GM19468 (cell line): ENCODE measurements at regions not wholly inside any gene's neighbourhood (a gene's known extent, or its start where the extent isn't known, plus 50 kb on each side); places are given as distances from the start of the nearest gene placed in this dataset.

Source experiments
- ATAC-seq: cut with Tn5 transposase; IDR thresholded peaks from one replicate; pipeline ENCODE4 v1.9.1; 2021; ENCODE audit warnings: mild to moderate bottlenecking, moderate library complexity, moderate number of reproducible peaks; ENCODE audit not compliant: unreplicated experiment; ENCODE audit errors: extremely low read depth

- no peak for ATAC-seq
Measured at GRCh38 chr2:56444339-56444738, 260.5 kb downstream of the CCDC85A start.

DNA sequence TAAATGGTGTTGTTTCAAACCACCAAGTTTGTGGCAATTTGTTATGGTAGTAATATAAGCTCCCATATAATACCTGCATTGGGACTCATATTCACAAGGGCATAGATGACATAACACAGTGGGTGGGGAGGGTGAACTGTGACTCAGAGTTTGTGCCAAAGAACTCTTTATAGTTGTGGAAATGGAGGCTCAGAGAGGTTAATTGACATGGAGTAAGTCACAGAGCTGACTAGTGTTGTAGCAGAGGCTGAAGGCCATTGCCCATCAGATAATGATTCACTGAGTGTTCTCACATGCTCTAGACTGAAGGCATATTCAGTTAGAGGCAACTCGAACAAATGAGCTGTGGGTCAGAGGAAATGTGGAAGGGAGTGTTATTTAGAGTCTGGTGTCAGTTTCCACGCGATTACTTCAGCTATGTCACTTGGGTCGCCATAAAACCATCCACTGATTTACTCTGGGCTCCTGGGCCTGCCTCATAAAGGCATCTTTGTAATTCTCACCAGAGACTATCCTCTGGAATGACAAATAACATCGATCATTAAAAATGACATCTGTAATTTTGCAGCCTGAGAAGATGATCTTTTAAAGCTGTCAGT, 264.7 kb downstream of the CCDC85A start:
- ATAC-seq, result no peak

- no peak for ATAC-seq
Measured at GRCh38 chr2:56449002-56449431, 265.2 kb downstream of the CCDC85A start.

- no peak for ATAC-seq
Measured at GRCh38 chr2:56449449-56449860, 265.7 kb downstream of the CCDC85A start.

DNA sequence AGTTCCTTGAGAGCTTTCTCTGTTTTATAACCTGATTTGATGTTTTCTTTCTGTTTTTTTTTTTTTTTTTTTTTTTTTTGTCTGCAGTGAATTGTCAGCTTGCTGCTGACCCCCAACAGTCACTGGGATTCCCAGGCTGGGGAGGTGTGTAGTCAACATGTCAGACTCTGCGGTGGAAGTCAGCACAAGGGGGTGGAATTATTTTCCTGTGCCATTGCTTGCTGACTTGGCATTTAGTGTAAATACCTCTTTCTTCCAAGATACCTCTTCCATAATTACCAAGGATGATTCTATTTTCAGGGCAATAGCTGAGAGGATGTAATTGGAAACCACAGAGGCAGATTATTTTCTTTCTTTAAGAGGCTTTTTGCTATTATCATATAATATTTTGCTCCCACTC, 266.3 kb downstream of the CCDC85A start:
- no peak for ATAC-seq

DNA sequence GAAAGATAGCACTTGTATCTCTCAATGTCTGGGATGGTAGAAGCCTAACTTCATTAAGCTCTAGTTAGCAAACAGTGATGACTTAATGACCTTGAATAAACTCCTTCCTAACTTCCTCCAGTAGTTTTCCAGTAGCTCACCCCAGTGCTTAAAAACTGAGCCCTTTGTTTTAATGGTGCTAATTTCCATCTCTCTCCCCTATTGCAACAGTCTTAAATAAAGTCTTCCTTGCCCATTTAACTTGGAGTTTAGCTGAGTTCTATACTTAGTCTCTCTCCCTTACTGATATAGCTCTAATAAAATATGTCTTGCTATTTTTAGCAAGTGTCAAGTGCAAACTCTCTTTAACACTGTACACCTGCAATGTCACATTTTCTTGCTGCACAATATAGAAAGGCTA, 267.0 kb downstream of the CCDC85A start:
- ATAC-seq, result no peak

DNA sequence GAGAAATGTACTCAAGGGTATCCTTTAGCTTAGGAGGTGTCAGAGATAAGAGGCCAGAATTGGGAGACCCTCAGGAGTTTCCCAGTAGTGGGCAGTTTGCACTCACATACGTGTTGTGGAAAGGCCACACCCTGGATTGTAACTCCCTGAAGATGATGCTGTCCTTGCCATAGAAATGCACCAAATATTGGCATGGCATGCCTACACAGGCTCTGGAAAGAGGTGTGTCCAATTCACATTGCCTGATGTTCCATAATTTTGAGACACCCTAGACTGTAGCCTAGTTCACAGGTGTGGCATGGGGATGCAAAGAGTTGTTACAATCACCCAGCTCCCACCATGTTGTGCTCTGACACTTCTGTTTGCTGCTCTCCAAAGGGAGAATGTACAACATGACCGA, 271.9 kb downstream of the CCDC85A start:
- ATAC-seq, result no peak

DNA sequence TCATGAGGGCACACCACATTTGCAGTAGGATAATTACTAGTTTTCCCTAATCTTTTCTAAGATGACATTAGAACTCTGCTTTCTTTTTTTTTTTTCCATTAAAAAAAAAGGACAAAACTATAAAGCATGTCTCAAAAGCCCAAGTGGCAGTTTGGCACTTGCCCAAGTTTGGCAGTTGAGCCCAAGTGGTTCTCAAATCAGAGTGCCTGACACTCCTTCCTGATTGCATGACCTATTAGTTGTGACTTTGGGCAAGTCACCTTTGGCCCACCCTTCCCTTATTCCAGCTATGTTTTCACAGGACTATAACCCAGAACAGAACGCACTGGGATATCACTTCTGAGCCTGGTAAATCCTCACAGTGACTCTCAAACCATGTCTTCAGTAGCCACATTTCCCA, 273.0 kb downstream of the CCDC85A start:
- ATAC-seq, result no peak

DNA sequence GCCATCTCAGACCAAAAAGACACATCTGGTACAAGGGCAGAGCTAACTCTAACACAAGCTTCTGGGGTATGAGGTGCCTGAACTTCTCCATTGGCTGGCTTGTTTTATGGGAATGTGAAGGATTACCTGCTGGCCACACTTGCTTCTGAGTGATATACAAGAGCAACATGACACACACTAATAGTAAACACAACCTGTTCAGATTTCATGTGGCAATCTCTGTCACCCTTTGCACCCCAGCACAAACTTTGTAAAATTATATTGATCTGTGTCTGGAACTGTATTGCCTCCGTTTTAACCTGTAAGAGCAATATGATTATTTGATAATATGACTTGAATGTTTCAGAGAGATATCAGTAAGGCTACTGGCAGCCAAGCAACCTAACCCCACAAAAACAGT, 276.7 kb downstream of the CCDC85A start:
- no peak for ATAC-seq

DNA sequence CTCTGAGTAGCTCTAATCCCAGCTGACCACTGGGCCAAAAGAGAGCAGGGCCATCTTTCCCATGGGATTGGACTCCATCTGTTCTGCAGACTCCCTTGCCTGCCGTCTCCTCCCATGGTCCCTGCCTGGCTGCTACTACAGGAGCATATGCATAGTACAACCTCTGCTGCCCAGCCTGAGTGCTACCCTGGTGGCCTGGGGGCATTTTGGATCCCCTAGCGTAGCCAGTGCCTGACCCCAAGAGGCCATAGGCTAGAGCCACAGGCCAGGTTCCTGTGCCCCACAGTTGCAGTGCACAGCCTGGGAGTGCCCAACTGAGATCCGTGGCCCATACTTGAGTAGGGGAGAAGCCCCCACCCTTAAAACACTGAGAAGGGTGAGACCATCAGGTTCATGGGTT, 280.3 kb downstream of the CCDC85A start:
- ATAC-seq, result no peak

- no peak for ATAC-seq
Measured at GRCh38 chr2:56464613-56465012, 280.8 kb downstream of the CCDC85A start.

DNA sequence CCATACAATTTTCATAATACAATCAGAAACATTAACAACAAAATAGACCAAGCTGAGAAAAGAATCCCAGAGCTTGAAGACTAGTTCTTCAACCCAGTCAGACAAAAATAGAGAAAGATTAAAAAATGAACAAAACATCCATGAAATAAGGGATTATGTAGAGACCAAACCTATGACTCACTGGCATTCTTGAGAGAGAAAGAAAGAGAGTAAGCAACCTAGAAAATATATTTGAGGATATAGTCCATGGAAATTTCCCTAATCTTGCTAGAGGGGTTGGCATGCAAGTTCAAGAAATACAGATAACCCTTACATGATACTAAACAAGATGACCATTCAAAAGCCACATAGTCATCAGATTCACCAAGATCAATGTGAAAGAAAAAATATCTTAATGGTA, 281.7 kb downstream of the CCDC85A start:
- no peak for ATAC-seq

GRCh38 chr2:56473524-56473923, 289.7 kb downstream of the CCDC85A start:
- no peak for ATAC-seq

DNA sequence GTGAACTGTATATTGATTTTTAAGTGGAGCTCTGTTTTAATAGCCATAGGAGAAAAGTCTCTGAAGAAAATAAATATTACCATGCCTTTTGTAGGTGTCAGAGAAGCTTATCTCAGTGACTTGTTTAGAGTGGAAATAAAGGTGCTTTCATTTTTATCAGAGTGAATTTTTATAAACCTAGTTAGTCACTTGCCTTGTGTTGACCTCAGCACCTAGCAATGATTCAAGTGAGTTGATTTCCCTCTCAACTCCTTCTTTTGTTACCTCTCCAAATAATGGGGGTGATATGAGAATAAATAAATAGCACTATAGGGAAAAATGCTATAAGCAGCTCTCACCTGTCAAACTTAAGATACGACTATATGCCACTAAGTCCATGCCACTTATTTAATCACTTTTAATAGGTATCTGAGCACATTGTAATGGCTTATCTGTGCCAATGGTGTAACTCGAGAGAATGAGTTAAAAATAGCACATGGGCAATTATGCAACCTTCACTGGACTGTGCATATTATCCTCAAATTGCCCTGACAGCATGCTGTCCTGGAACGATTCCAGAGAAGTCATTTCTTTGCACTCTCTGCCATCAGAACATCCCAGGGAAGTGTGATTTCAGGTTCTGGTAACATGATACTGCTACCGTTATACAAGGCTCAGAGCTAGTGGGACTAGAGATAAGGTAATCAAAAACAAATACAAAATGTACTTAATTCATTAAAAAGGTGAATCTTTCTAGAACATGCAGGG, 290.8 kb downstream of the CCDC85A start:
- no peak for ATAC-seq

DNA sequence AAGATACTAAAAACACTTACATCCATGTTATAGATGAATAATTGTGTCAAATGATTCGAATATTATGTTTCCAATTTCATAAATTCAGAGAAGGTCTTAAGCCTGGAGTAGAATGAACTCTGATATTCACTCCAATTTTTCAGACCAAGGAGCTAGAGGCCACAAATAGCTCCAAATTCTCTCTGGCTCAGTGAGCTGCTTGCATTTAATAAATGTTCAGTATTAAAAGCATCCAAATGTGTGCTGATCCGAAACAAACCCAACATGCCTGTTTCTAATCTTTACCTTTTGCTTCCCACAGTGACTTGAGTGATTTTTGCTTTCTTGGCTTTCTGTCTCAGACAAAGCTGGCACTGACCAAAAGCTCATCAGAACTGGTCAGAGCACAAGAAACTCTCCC, 291.4 kb downstream of the CCDC85A start:
- ATAC-seq, result no peak

DNA sequence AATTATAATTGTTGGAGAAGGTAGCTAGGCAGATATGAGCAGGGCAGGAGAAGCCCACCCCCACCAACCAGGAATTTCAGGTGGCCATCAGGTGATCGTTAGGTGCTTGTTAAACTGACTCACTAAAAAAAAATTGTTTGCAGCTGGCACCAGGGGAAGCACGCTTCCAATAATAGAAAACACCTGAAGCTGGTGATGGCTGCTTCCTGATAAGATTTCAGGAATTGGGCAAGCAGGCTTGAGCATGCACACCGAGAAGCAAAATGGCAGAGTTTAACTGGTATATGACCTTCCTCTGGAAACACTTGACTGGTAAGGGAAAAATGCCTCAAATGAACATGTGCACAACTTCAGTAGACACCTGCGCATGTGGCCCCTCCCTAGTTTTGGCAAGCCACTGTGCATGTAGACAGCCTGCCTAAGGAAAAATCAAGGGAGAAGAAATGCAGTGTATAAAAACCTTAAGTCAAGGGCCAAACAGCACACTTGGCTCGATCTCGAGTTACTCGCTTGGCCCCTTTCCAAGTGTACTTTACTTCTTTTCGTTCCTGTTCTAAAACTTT, 292.8 kb downstream of the CCDC85A start:
- no peak for ATAC-seq

DNA sequence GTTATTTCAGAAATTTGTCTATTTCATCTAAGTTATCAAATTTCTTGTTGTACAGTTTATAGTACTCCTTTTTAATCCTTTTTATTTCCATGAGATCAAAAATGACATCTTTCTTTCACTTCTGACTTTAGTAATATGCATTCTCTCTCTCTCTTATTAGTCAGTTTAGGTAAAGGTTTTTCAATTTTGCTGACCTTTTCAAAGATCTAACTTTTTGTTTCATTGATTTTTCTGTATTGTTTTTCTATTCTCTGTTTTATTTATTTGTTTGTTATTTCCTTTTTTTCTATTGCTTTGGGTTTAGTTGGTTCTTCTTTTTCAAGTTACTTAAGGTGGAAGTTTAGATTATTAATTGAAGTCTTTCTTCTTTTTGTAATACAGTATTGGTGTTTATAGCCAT, 294.2 kb downstream of the CCDC85A start:
- no peak for ATAC-seq

- no peak for ATAC-seq
Measured at GRCh38 chr2:56483081-56483480, 299.3 kb downstream of the CCDC85A start.

GRCh38 chr2:56484906-56485305, 301.1 kb downstream of the CCDC85A start:
- ATAC-seq, result no peak

DNA sequence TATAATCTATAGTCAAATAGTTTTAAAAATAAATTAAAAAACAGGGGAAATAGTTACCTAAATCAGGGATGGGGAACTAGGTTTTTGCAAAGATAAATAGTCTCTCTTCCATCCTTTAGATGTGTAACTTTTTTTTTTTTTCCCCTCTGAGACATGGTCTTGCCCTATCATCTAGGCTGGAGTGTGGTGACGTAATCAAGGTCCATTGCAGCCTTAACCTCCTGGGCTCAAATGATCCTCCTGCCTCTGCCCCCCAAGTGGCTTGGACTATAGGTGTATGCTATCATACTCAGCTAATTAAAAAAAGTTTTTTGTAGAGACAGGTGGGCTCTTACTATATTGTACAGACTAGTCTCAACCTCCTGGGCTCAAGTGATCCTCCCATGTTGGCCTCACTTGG, 316.5 kb downstream of the CCDC85A start:
- ATAC-seq, result no peak

- no peak for ATAC-seq
Measured at GRCh38 chr2:56502616-56503015, 318.8 kb downstream of the CCDC85A start.

GRCh38 chr2:56505885-56506284, 322.1 kb downstream of the CCDC85A start:
- no peak for ATAC-seq
